Stromal cell of bone marrow (primary cell): ENCODE measurements at regions not wholly inside any gene's neighbourhood (a gene's known extent, or its start where the extent isn't known, plus 50 kb on each side); places are given as distances from the start of the nearest gene placed in this dataset.
A peak's percentile ranks its signal among the peaks of the same experiment; 100 is the strongest.

ENCODE experiments used
- DNase-seq: peaks from one replicate; pipeline ENCODE4 v3.0.0-alpha.2; 2012; ENCODE audit warnings: low read depth

GRCh38 chr4:10175626-10176025, 59.0 kb upstream of the WDR1 start:
- no peak for DNase-seq

GRCh38 chr4:10173754-10174749, 57.5 kb upstream of the WDR1 start:
- DNase-seq: no peak

GRCh38 chr4:10173037-10173753, 56.6 kb upstream of the WDR1 start:
- DNase-seq: peak; percentile 56

GRCh38 chr4:10172278-10172921, 55.8 kb upstream of the WDR1 start:
- DNase-seq: no peak

- no peak for DNase-seq
Measured at GRCh38 chr4:10171055-10171454, 54.5 kb upstream of the WDR1 start.

GRCh38 chr4:10169839-10170387, 53.3 kb upstream of the WDR1 start:
- no peak for DNase-seq

- DNase-seq: no peak
Measured at GRCh38 chr4:10168151-10168550, 51.6 kb upstream of the WDR1 start.

- no peak for DNase-seq
Measured at GRCh38 chr4:10167201-10167600, 50.6 kb upstream of the WDR1 start.
